NCI-H460 (cell line): ENCODE measurements at regions not wholly inside any gene's neighbourhood (a gene's known extent, or its start where the extent isn't known, plus 50 kb on each side); places are given as distances from the start of the nearest gene placed in this dataset.

ENCODE experiments used
- DNase-seq: peaks from one replicate; pipeline ENCODE4 v3.0.0-alpha.2; 2016; ENCODE audit warnings: low read depth; ENCODE audit errors: extremely low read depth

- DNase-seq, result no peak
Observed at GRCh38 chr4:128373628-128374027, 86.0 kb upstream of the PGRMC2 start.

- DNase-seq, result no peak
Observed at GRCh38 chr4:128371876-128372275, 84.3 kb upstream of the PGRMC2 start.

GRCh38 chr4:128371001-128371777, 83.6 kb upstream of the PGRMC2 start:
- no peak for DNase-seq

- DNase-seq, result no peak
Observed at GRCh38 chr4:128366212-128366611, 78.6 kb upstream of the PGRMC2 start.

- DNase-seq, result no peak
Observed at GRCh38 chr4:128364565-128364964, 77.0 kb upstream of the PGRMC2 start.

GRCh38 chr4:128363966-128364365, 76.4 kb upstream of the PGRMC2 start:
- DNase-seq, result no peak

GRCh38 chr4:128362760-128363159, 75.1 kb upstream of the PGRMC2 start:
- DNase-seq, result no peak

- no peak for DNase-seq
Observed at GRCh38 chr4:128359422-128359821, 71.8 kb upstream of the PGRMC2 start.

GRCh38 chr4:128358913-128359279, 71.3 kb upstream of the PGRMC2 start:
- no peak for DNase-seq

- DNase-seq, result no peak
Observed at GRCh38 chr4:128358231-128358912, 70.8 kb upstream of the PGRMC2 start.

- no peak for DNase-seq
Observed at GRCh38 chr4:128357286-128357685, 69.7 kb upstream of the PGRMC2 start.

- no peak for DNase-seq
Observed at GRCh38 chr4:128355305-128355704, 67.7 kb upstream of the PGRMC2 start.

GRCh38 chr4:128354205-128354821, 66.7 kb upstream of the PGRMC2 start:
- peak; percentile 90 for DNase-seq

GRCh38 chr4:128353791-128354190, 66.2 kb upstream of the PGRMC2 start:
- DNase-seq, result peak; percentile 80

GRCh38 chr4:128351502-128351901, 63.9 kb upstream of the PGRMC2 start:
- no peak for DNase-seq

GRCh38 chr4:128350449-128351045, 62.9 kb upstream of the PGRMC2 start:
- DNase-seq, result no peak

- DNase-seq, result peak; percentile 89
Observed at GRCh38 chr4:128349921-128350320, 62.3 kb upstream of the PGRMC2 start.

- DNase-seq, result no peak
Observed at GRCh38 chr4:128347930-128348660, 60.5 kb upstream of the PGRMC2 start.

GRCh38 chr4:128347175-128347868, 59.7 kb upstream of the PGRMC2 start:
- no peak for DNase-seq

- DNase-seq, result no peak
Observed at GRCh38 chr4:128346054-128346716, 58.6 kb upstream of the PGRMC2 start.
